Gastrocnemius medialis (tissue), 4 donors: ENCODE measurements at regions not wholly inside any gene's neighbourhood (a gene's known extent, or its start where the extent isn't known, plus 50 kb on each side); places are given as distances from the start of the nearest gene placed in this dataset.

Source experiments
- ATAC-seq, 2 donors: fragments of 150-250 bp; one replicate each; pipeline ENCODE4 v1.9.1; 2016
- DNase-seq, 2 donors: peaks; one replicate each; pipeline ENCODE4 v3.0.0-alpha.2; 2019
- H3K27ac ChIP-seq, 4 donors: fragments of 200-600 bp; sonication (generic); 1 replicate in 1 of 4; 2 replicates in 3 of 4; pipeline ENCODE4 v1.5.1; 2016 to 2018; ENCODE audit warnings: mild to moderate bottlenecking in 2 of 4, moderate library complexity in 1 of 4
- H3K27me3 ChIP-seq, 3 donors: fragments of 200-600 bp; sonication (generic) in 2 of 3; 1 replicate in 1 of 3; 2 replicates in 2 of 3; pipeline versions ENCODE4 v1.5.1 to v1.6.0; 2016 to 2019; ENCODE audit warnings: mild to moderate bottlenecking in 1 of 3, moderate library complexity in 1 of 3
- H3K36me3 ChIP-seq, 2 donors: fragments of 200-600 bp; sonication (generic) in 1 of 2; one replicate each; pipeline ENCODE4 v1.5.1; 2017 to 2018
- H3K4me1 ChIP-seq, 2 donors: fragments of 200-600 bp; sonication (generic) in 1 of 2; one replicate each; pipeline ENCODE4 v1.5.1; 2016 to 2017; ENCODE audit warnings: mild to moderate bottlenecking in 2 of 2
- H3K4me3 ChIP-seq, 4 donors: fragments of 200-600 bp; sonication (generic) in 3 of 4; 1 replicate in 1 of 4; 2 replicates in 3 of 4; pipeline ENCODE4 v1.5.1; 2016 to 2019; ENCODE audit warnings: mild to moderate bottlenecking in 2 of 4
- H3K9me3 ChIP-seq, 3 donors: fragments of 200-600 bp; sonication (generic) in 2 of 3; 1 replicate in 1 of 3; 2 replicates in 2 of 3; pipeline ENCODE4 v1.5.1; 2016 to 2019
- POLR2A ChIP-seq, 2 donors: fragments of 450-650 bp; IDR thresholded peaks; one replicate each; pipeline ENCODE4 v1.6.1; 2017; ENCODE audit warnings: antibody characterized with exemption in 2 of 2, mild to moderate bottlenecking in 2 of 2, moderate library complexity in 2 of 2
- in situ Hi-C, 4 donors: fragments of 200-750 bp; cut with MboI; loops; one replicate each; pipeline versions ENCODE4 v1.15.0 to v1.8.0; 2017; ENCODE audit warnings: low sequenced_read_pairs in 4 of 4
- intact Hi-C: fragments of 100-400 bp; cut with DNase I; formaldehyde crosslinking; loops from one replicate; pipeline ENCODE4 v1.15.1; 2023; ENCODE audit warnings: low total_unique reads
- TF ChIP-seq, protein P1 (sequence below), 5 experiments: fragments of 450-650 bp in 3 of 5; fragments of 200-600 bp in 2 of 5; sonication (generic) in 2 of 5; IDR thresholded peaks in 4 of 5; conservative IDR thresholded peaks in 1 of 5; 1 replicate in 4 of 5; 2 replicates in 1 of 5; pipeline ENCODE4 v1.5.1; 2016 to 2019; ENCODE audit warnings: antibody characterized with exemption in 5 of 5, mild to moderate bottlenecking in 3 of 5, moderate library complexity in 3 of 5

DNA sequence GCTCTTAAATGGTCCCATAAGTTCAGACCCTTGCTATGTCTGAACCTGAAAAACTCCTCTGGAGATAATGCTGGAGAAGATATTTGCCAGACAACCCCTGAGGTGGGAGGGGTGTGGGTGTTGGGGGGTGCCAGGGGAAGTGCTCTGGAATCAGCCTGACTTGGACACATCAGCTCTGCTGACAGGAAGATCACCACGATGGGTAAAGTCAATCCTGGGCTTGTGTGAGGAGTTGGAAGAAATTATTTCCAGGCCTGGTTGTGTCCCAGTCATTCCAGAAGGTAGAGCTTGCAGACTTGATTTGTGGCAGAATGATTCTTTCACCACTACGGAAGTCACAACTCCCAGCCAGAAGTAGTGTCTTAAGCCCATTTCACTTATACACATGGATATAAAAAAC lies 60.3 kb upstream of the UNC5B start:
- Histone ChIP-seq H3K4me1 (no peaks in the 10 kb centered on the region), H3K9me3 (no peaks in the 10 kb centered on the region), H3K27ac (no peak overlapping the region), H3K4me3 (no peak overlapping the region), H3K27me3 (no peaks in the 10 kb centered on the region), H3K36me3 (no peaks in the 10 kb centered on the region)
- intact Hi-C loops: no loop called here
- in situ Hi-C loops: no loop called here
- ATAC-seq (no peak), DNase-seq (no peak)
- no peak for TF ChIP-seq POLR2A (IDR thresholded peaks at IDR 0.05)
- TF ChIP-seq, protein P1, sequence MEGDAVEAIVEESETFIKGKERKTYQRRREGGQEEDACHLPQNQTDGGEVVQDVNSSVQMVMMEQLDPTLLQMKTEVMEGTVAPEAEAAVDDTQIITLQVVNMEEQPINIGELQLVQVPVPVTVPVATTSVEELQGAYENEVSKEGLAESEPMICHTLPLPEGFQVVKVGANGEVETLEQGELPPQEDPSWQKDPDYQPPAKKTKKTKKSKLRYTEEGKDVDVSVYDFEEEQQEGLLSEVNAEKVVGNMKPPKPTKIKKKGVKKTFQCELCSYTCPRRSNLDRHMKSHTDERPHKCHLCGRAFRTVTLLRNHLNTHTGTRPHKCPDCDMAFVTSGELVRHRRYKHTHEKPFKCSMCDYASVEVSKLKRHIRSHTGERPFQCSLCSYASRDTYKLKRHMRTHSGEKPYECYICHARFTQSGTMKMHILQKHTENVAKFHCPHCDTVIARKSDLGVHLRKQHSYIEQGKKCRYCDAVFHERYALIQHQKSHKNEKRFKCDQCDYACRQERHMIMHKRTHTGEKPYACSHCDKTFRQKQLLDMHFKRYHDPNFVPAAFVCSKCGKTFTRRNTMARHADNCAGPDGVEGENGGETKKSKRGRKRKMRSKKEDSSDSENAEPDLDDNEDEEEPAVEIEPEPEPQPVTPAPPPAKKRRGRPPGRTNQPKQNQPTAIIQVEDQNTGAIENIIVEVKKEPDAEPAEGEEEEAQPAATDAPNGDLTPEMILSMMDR (IDR thresholded peaks at IDR 0.05 in 4 of 5, conservative IDR thresholded peaks at IDR 0.05 in 1 of 5): no peak

DNA sequence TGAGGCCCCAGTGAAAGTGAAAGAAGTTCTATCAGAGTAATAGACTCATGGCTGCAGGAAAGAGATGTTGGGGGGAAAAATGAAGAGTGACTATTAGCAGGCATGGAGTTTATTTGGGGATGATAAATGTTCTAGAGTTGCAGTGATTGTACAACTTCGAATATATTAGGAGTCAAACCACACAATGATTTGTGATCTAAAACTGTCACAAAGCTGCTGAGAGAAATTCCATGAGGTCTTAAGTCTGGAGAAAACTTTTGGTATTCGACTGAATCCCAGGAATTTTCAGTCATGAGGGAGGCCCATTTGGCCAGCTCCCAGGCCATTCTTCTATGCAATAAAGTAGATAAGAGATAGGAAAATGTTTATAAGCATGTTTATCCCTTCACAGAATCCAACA lies 55.9 kb upstream of the UNC5B start:
- DNase-seq (no peak), ATAC-seq (no peak)
- Histone ChIP-seq H3K27ac (no peak overlapping the region), H3K9me3 (no peaks in the 10 kb centered on the region), H3K4me1 (peaks cover 4 to 18% of the 10 kb centered on the region in 2 donors), H3K4me3 (no peak overlapping the region), H3K27me3 (no peaks in the 10 kb centered on the region), H3K36me3 (no peaks in the 10 kb centered on the region)
- in situ Hi-C loops: no loop called here
- no peak for TF ChIP-seq POLR2A (IDR thresholded peaks at IDR 0.05)
- TF ChIP-seq, protein P1 (IDR thresholded peaks at IDR 0.05 in 4 of 5, conservative IDR thresholded peaks at IDR 0.05 in 1 of 5): no peak
- intact Hi-C loops: no loop called here

DNA sequence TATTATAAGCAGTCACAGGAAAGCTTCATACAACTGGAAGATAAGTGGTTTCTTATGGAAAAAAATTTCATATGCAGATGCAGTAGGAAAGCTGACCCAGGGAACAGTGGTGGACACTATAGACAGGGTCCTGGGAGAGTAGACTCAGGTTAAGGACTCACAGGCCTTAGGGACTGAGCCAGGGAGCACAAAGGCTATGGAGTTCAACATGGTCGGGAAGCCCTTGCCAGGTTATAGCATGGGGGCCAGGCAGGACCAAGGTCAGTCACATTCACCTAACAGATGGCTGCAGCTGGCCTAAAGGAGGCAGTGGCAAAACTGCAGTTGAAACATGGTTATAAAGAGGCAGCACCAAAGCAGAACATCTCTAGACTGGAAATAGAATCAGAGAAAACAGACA lies 54.9 kb upstream of the UNC5B start:
- Histone ChIP-seq H3K27me3 (no peaks in the 10 kb centered on the region), H3K36me3 (no peaks in the 10 kb centered on the region), H3K4me1 (peaks cover 11 to 23% of the 10 kb centered on the region in 2 donors), H3K27ac (no peak overlapping the region), H3K9me3 (no peaks in the 10 kb centered on the region), H3K4me3 (no peak overlapping the region)
- DNase-seq (no peak), ATAC-seq (no peak)
- intact Hi-C loops: no loop called here
- in situ Hi-C loops: no loop called here
- TF ChIP-seq POLR2A (IDR thresholded peaks at IDR 0.05): no peak
- TF ChIP-seq, protein P1 (IDR thresholded peaks at IDR 0.05 in 4 of 5, conservative IDR thresholded peaks at IDR 0.05 in 1 of 5): no peak

DNA sequence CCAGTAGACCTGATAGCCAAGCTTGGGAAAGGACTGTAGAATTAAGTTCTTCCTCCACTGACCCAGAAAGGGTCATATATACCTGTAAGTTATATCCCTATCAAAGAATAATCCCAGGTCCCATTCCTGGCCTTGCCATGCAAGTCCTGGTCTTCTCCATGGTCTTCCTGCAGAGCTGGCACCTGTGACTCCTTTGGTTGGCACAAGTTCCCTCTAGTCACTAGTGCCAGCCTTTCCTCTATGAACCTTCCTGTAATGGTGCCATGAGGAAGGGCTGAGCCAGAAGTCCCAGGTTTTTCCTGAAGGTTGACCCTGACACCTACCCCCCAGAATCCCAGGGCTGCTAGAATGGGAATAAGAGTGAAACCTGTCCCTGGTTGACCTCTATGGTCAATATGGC lies 54.1 kb upstream of the UNC5B start:
- Histone ChIP-seq H3K36me3 (no peaks in the 10 kb centered on the region), H3K4me3 (no peak overlapping the region), H3K27ac (no peak overlapping the region), H3K4me1 (peaks cover 11 to 23% of the 10 kb centered on the region in 2 donors), H3K27me3 (no peaks in the 10 kb centered on the region), H3K9me3 (no peaks in the 10 kb centered on the region)
- in situ Hi-C loops (no loop called here), intact Hi-C loops (no loop called here)
- no peak for ATAC-seq
- TF ChIP-seq POLR2A (IDR thresholded peaks at IDR 0.05): no peak
- TF ChIP-seq, protein P1 (IDR thresholded peaks at IDR 0.05 in 4 of 5, conservative IDR thresholded peaks at IDR 0.05 in 1 of 5): no peak
- DNase-seq: no peak

DNA sequence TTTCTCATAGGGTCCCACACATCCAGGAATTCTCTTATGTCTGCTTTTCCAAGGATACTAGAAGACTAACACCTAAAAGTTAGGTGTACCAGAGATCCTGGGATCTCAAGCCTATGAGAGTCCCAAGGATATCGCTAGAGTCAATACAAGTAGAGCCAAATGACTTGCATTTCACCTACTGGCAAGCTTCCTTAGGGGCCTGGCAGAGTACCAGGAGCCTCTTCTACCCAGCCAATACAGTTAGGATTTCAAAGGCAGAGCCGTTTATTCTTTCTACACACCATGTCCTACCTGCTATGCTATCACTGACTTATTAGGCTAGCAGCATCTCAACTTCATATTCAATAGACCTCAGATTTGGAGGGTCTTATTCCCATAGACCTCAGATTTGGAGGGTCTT lies 53.5 kb upstream of the UNC5B start:
- Histone ChIP-seq H3K4me1 (peaks cover 11 to 23% of the 10 kb centered on the region in 2 donors), H3K27ac (no peak overlapping the region), H3K27me3 (no peaks in the 10 kb centered on the region), H3K36me3 (no peaks in the 10 kb centered on the region), H3K4me3 (no peak overlapping the region), H3K9me3 (no peaks in the 10 kb centered on the region)
- DNase-seq (peak; percentile 24 to 67), ATAC-seq (peak; percentile 82 to 88)
- TF ChIP-seq POLR2A (IDR thresholded peaks at IDR 0.05): no peak
- TF ChIP-seq, protein P1 (IDR thresholded peaks at IDR 0.05 in 4 of 5, conservative IDR thresholded peaks at IDR 0.05 in 1 of 5): no peak
- in situ Hi-C loops: no loop called here
- intact Hi-C loops: no loop called here
